Stomach (tissue), 8 donors: ENCODE measurements at regions not wholly inside any gene's neighbourhood (a gene's known extent, or its start where the extent isn't known, plus 50 kb on each side); places are given as distances from the start of the nearest gene placed in this dataset.
"Not testable (repeated sequence)": the region's sequence is repeated elsewhere in the genome, so short reads cannot be mapped to it uniquely, and the experiment has no call there.

Source experiments
- DNase-seq, 2 donors: peaks; one replicate each; pipeline versions ENCODE4 v3.0.0 to v3.0.0-alpha.2; 2013 to 2019
- H3K27ac ChIP-seq, 5 donors: fragments of 200-600 bp in 4 of 5; sonication (generic) in 4 of 5; one replicate each; pipeline ENCODE4 v1.5.1; 2013 to 2019; ENCODE audit warnings: mild to moderate bottlenecking in 1 of 5, moderate library complexity in 1 of 5
- H3K27me3 ChIP-seq, 3 donors: fragments of 200-600 bp; sonication (generic); one replicate each; pipeline ENCODE4 v1.5.1; 2017 to 2019; ENCODE audit warnings: mixed run types in 1 of 3
- H3K36me3 ChIP-seq, 4 donors: fragments of 200-600 bp; sonication (generic); 1 replicate in 3 of 4; 2 replicates in 1 of 4; pipeline ENCODE4 v1.5.1; 2016 to 2019
- H3K4me1 ChIP-seq, 4 donors: fragments of 200-600 bp; sonication (generic); one replicate each; pipeline ENCODE4 v1.5.1; 2016 to 2019
- H3K4me3 ChIP-seq, 4 donors: fragments of 200-600 bp; sonication (generic) in 3 of 4; one replicate each; pipeline ENCODE4 v1.5.1; 2016 to 2019; ENCODE audit warnings: mild to moderate bottlenecking in 1 of 4
- H3K9me3 ChIP-seq, 4 donors: fragments of 200-600 bp; sonication (generic); one replicate each; pipeline ENCODE4 v1.5.1; 2016 to 2019
- CTCF ChIP-seq, 7 experiments: fragments of 450-650 bp in 4 of 7; fragments of 200-600 bp in 3 of 7; sonication (generic) in 3 of 7; IDR thresholded peaks; one replicate each; pipeline ENCODE4 v1.5.1; 2016 to 2019; ENCODE audit warnings: antibody characterized with exemption in 7 of 7, control low read depth in 2 of 7, mild to moderate bottlenecking in 1 of 7
- EP300 ChIP-seq: sonication (generic); formaldehyde crosslinking; IDR thresholded peaks from one replicate; pipeline ENCODE4 v1.6.1; 2017; ENCODE audit warnings: antibody characterized with exemption
- POLR2A ChIP-seq, 4 donors: fragments of 450-650 bp; IDR thresholded peaks; one replicate each; pipeline ENCODE4 v1.6.1; 2016; ENCODE audit warnings: antibody characterized with exemption in 4 of 4, control low read depth in 2 of 4, mild to moderate bottlenecking in 1 of 4, moderate library complexity in 1 of 4
- POLR2AphosphoS5 ChIP-seq, 3 donors: sonication (generic); formaldehyde crosslinking; IDR thresholded peaks; one replicate each; pipeline ENCODE4 v1.6.1; 2016; ENCODE audit warnings: antibody characterized with exemption in 3 of 3
- WGBS, 5 donors: extraction: QIAGEN DNeasy Blood & Tissue Kit in 3 of 5; methylation state at CpG; one replicate each; pipeline versions ENCODE4 v1.1.5 to v1.1.7; 2013 to 2018; 5-methylcytosine and 5-hydroxymethylcytosine counted together
- intact Hi-C: fragments of 100-400 bp; cut with DNase I; formaldehyde crosslinking; loops from one replicate; pipeline ENCODE4 v1.15.1; 2023; ENCODE audit warnings: low total_unique reads
- donor health status: healthy with polysubstance abuse.
- donor health status: Bipolar disorder and iron deficiency.
- donor health status: healthy.

- Histone ChIP-seq H3K27ac (no peak overlapping the region), H3K9me3 (no peaks in the 10 kb centered on the region), H3K4me3 (no peak overlapping the region), H3K4me1 (peaks cover 0 to 3% (median 0%) of the 10 kb centered on the region in 4 donors), H3K27me3 (no peaks in the 10 kb centered on the region), H3K36me3 (no peaks in the 10 kb centered on the region)
- no peak for DNase-seq
- intact Hi-C loops, result no loop called here
- TF ChIP-seq POLR2A (IDR thresholded peaks at IDR 0.05), result no peak
- no peak for TF ChIP-seq POLR2AphosphoS5 (IDR thresholded peaks at IDR 0.05)
- TF ChIP-seq CTCF (IDR thresholded peaks at IDR 0.05), result no peak
- TF ChIP-seq EP300, result no peak
- WGBS, 5 donors, result 43 to 65% (median 53%) methylated on average over 4 of the region's 4 CpGs
These were observed 450.6 kb upstream of the TBL1XR1 start for GRCh38 chr3:177647876-177648275.

DNA sequence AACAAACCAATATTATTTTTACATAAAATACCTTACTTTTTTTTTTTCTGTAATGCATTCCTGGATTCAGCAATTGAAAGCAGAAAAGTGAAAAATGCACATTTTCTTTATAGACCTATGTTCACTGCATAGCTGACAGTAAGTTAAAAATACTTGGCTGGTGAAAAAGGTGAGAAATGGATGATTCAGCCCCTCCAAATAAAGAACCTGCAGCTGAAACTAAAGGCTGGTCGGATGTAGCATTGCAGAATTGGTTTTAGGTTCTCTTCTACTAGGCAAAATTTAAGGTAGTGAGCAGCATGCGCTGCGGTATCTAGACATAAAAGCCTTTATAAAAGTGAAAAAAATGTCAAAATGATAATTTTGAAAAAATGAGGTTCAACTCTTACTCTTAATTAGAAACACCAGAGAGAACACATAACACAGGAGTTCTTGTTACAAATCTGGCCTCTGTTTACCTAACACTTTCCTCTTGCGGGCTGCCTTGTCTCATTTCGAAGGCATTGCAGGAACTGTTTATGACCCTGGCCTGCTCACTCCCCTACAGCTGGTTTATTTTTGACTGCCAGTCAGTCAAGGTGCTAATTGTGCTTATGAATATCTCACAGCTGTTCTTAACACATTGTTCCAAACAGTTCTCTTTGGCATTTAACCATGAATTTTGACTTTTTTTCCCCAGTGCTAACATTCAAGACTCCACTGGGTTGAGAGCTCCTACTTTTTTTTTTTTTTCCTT, 455.4 kb upstream of the TBL1XR1 start:
- no peak overlapping the region for H3K4me3 ChIP-seq
- peaks cover 0 to 5% (median 0%) of the 10 kb centered on the region in 4 donors for H3K4me1 ChIP-seq
- WGBS, 5 donors, result 72 to 84% (median 79%) methylated on average over 5 of the region's 5 CpGs
- TF ChIP-seq POLR2A (IDR thresholded peaks at IDR 0.05) (no peak), CTCF (IDR thresholded peaks at IDR 0.05) (no peak), EP300 (no peak), POLR2AphosphoS5 (IDR thresholded peaks at IDR 0.05) (no peak)
- intact Hi-C loops, result no loop called here
- no peaks in the 10 kb centered on the region for H3K36me3 ChIP-seq
- no peak for DNase-seq
- H3K9me3 ChIP-seq, result no peaks in the 10 kb centered on the region
- no peak overlapping the region for H3K27ac ChIP-seq
- H3K27me3 ChIP-seq, result no peaks in the 10 kb centered on the region

DNA sequence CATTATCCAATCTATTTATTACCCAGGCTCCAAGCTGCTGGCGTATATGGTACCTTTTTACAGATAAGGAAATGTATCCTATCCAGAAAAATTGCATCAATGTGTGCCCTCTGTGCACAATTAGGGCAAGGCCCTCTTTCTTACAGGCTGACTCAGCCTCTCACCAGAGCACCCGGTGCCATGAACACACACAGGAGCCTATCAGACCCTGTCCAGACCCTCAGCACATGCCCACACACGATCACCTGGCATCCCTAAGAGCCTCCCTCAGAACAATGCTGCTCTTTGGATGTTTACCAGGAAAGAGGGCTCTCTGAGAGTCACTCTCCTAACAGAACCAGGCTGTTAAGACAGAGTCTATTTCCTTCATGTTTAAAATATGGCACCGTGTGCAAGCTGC, 460.0 kb upstream of the TBL1XR1 start:
- H3K4me1 ChIP-seq, result peaks cover 0 to 5% (median 0%) of the 10 kb centered on the region in 4 donors
- no peak for TF ChIP-seq POLR2A (IDR thresholded peaks at IDR 0.05)
- TF ChIP-seq CTCF (IDR thresholded peaks at IDR 0.05), result no peak
- no peak for TF ChIP-seq POLR2AphosphoS5 (IDR thresholded peaks at IDR 0.05)
- no peak for TF ChIP-seq EP300
- DNase-seq, result no peak
- H3K4me3 ChIP-seq, result no peak overlapping the region
- no peak overlapping the region for H3K27ac ChIP-seq
- intact Hi-C loops, result no loop called here
- 72 to 83% (median 74%) methylated on average over 4 of the region's 4 CpGs for WGBS, 5 donors
- no peaks in the 10 kb centered on the region for H3K36me3 ChIP-seq
- H3K9me3 ChIP-seq, result no peaks in the 10 kb centered on the region
- no peaks in the 10 kb centered on the region for H3K27me3 ChIP-seq

DNA sequence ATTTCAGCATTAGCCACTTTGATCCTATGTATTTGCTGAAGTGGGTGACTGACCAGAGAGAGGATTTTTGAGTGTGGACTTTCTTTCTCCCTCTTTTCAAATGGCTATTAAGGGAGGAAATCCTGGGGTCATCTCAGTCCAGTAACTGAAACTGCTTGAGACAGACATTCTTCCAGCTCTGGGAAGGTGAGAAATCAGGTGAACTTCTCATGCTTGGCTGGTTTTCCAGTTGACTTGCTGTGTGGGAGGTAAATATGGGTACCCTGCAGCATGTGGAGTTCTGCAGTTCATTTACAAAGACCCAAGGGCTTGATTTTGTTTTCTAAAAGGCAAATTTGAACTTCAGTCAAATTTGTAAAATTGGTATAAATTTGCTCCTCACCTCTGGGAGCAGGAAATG, 461.1 kb upstream of the TBL1XR1 start:
- Histone ChIP-seq H3K27me3 (no peaks in the 10 kb centered on the region), H3K9me3 (no peaks in the 10 kb centered on the region), H3K36me3 (no peaks in the 10 kb centered on the region), H3K4me3 (no peak overlapping the region), H3K4me1 (no peaks in the 10 kb centered on the region), H3K27ac (no peak overlapping the region)
- DNase-seq, result no peak
- intact Hi-C loops, result no loop called here
- TF ChIP-seq POLR2A (IDR thresholded peaks at IDR 0.05), result no peak
- TF ChIP-seq EP300, result no peak
- no peak for TF ChIP-seq POLR2AphosphoS5 (IDR thresholded peaks at IDR 0.05)

DNA sequence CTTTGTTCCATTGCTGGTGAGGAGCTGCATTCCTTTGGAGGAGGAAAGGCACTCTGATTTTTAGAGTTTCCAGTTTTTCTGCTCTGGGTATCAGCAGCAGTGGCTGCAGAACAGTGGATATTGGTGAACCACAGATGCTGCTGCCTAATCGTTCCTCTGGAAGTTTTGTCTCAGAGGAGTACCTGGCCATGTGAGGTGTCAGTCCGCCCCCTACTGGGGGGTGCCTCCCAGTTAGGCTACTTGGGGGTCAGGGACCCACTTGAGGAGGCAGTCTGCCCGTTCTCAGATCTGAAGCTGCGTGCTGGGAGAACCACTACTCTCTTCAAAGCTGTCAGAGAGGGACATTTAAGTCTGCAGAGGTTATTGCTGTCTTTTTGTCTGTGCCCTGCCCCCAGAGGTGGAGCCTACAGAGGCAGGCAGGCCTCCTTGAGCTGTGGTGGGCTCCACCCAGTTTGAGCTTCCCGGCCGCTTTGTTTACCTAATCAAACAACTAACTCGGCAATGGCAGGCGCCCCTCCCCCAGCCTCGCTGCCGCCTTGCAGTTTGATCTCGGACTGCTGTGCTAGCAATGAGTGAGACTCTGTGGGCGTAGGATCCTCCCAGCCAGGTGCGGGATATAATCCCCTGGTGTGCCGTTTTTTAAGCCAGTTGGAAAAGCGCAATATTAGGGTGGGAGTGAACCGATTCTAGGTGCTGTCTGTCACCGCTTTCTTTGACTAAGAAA, 467.3 kb upstream of the TBL1XR1 start:
- WGBS, 5 donors, result 80 to 92% (median 85%) methylated on average over 11 to 17 of the region's 17 CpGs
- H3K9me3 ChIP-seq, H3K27me3 ChIP-seq, DNase-seq, H3K36me3 ChIP-seq, H3K27ac ChIP-seq, H3K4me3 ChIP-seq, intact Hi-C loops, H3K4me1 ChIP-seq: not testable (repeated sequence)
